Kidney capillary endothelial cell (primary cell): ENCODE measurements at regions not wholly inside any gene's neighbourhood (a gene's known extent, or its start where the extent isn't known, plus 50 kb on each side); places are given as distances from the start of the nearest gene placed in this dataset.
"Not testable (repeated sequence)": the region's sequence is repeated elsewhere in the genome, so short reads cannot be mapped to it uniquely, and the experiment has no call there.

Experiments
- DNase-seq: peaks from one replicate; pipeline ENCODE4 v3.0.0-alpha.2; 2018; ENCODE audit warnings: low spot score

DNA sequence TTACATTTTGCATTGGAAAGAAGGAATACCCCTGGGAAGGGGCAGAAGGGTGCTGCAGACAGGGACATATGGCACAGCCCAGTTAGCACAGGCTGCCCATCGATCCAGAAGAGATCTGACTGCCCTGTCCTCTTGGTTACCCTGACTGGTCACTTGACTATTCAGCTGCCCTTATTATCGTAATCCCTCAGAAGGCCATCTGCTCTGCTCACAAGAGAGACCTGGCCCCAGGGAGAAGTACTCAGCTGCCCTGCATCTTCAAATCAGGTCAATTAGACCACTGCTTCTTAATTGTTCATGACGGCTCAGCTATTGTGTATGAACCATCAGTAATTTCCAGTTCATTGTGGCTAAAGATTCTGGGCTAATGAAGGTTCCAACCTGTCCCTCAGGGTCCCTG lies 345.0 kb downstream of the TLE1 start:
- DNase-seq, result no peak

- no peak for DNase-seq
Measured at GRCh38 chr9:81335879-81336421, 353.4 kb downstream of the TLE1 start.

DNA sequence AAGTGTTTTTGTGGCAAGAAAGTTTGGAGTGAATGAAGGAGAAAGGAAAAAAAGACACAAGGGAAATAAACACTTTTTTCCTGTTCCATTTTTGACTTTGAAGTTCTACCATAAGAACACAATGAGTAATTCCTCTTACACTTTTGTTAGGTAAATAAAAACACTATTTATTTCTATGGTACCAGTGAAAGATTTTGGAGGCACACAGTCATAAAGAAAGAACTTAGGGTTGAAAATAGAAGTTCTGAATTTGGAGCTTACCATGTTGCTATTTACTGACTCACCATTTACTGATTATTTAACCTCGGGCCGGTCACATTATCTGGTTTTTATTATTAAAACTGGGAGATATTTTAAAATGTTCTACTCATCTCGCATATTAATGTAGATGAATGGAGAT lies 367.8 kb downstream of the TLE1 start:
- DNase-seq, result no peak

GRCh38 chr9:81320909-81321482 lies 368.4 kb downstream of the TLE1 start:
- DNase-seq, result no peak

GRCh38 chr9:81318571-81318970 lies 370.8 kb downstream of the TLE1 start:
- DNase-seq, result peak; percentile 9

DNA sequence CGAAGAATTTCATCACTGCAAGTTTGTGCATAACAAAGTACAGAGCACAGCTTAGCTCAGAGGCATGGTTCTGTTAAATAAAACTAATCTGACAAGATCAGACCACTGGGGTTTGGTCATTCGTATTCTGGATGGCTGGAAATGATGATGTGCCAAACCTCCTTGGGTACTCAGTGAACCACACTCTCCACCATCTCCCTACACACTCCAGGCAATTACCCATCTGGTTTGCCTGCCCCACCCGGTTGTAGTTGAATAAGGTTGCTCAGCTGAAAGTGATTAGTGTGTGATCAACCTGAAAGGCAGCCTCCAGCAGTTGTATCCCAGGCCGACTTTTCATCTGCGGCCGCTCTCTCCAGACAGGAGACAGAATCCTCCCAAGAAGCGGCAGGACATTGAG lies 371.4 kb downstream of the TLE1 start:
- no peak for DNase-seq

GRCh38 chr9:81317223-81317622 lies 372.1 kb downstream of the TLE1 start:
- no peak for DNase-seq

- DNase-seq, result no peak
Measured at GRCh38 chr9:81314490-81314889, 374.9 kb downstream of the TLE1 start.

DNA sequence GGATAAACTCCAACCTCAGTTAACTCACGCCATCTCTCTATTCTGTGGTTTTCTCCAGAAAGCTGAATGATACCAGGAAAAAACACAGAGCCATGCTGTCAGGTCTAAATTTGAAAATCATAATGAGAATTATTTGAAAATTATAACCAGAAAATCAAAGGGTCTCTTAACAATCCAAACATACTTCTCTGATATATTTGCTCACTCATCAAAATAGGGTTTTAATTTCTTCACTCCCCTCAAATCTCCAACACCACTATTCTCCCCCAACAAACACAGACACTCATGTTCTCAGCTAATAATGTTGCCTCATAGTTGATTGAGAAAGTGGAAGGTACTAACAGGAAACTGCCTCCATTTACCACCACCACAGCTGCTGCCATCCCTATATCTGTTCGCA lies 375.5 kb downstream of the TLE1 start:
- DNase-seq, result no peak

- DNase-seq, result no peak
Measured at GRCh38 chr9:81312346-81312745, 377.0 kb downstream of the TLE1 start.

DNA sequence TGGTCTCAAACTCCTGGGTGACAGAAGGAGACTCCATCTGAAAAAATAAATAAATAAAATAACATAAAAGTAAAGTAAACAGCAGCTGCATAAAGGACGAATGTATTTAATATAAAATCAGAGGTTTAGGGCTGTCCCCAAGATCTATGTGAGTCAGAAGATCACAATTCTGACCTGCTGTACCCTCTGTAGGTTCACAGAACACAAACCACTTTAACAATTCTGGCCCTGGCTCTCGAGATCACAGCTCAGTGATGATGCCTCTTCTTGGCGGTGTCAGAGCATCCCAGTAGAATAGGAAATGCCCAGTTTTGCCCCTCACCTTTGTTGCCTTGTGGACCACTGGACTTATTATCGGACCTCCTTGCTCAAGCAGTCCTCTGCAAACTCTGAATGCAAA lies 380.9 kb downstream of the TLE1 start:
- no peak for DNase-seq

- not testable (repeated sequence) for DNase-seq
Measured at GRCh38 chr9:81307791-81308190, 381.6 kb downstream of the TLE1 start.

DNA sequence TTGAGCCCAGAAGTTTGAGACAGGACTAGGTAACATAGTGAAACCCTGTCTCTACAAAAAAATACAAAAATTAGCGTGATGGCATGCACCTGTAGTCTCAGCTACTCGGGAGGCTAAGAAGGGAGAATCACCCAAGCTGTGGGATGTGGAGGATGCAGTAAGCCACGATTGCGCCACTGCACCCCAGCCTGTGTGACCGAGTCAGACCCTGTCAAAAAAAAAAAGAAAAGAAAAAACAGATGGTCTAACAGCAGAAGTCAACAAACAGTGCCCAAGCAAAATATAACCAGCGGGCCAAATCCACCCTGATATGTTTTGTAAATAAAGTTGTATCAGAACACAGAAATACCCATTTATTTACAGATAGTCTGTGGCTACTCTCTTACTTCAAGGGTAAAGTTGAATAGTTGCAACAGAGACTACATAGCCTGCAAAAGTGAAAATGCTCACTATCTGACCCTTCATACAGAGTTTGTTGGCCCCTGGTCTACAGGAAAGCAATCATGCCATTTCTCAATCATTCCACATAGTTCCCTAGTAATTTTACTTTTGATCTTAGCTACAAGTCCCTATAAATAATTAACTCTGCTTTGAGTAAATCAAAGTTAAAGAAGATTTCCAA lies 383.7 kb downstream of the TLE1 start:
- DNase-seq, result no peak

DNA sequence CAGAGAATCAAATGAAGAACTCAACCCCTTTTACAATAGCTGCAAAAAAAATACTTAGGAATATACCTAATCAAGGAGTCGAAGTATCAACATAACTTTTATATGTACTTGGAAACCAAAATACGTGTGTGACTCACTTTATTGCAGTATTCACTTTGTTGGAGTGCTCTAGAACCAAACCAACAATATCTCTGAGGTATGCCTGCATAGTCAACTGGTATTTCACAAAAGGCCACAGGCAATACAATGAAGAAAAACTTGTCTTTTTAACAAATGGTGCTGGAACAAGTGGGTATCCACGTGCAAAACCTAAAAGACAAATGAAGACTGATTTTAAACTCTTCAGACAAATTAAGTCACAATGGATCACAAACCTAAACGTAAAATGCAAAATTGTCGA lies 385.7 kb downstream of the TLE1 start:
- DNase-seq, result no peak

DNA sequence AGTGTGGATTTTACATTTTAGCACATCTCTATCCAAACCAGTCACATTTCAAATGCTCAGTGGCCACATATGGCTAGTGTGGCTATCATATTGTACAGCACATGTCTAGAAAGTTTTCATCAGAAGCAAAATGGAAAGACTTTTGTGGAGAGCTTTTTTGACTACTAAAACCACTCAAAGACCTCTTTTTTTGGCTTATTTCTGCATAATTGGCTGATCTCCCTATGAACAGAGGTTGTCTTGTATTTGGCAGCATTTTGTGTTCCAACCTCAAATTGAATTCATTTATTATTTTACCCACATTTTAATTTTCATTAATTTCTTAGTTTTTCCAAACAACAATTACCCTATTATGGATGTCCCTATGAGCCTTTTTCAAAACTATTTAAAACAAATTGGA lies 395.7 kb downstream of the TLE1 start:
- no peak for DNase-seq

DNA sequence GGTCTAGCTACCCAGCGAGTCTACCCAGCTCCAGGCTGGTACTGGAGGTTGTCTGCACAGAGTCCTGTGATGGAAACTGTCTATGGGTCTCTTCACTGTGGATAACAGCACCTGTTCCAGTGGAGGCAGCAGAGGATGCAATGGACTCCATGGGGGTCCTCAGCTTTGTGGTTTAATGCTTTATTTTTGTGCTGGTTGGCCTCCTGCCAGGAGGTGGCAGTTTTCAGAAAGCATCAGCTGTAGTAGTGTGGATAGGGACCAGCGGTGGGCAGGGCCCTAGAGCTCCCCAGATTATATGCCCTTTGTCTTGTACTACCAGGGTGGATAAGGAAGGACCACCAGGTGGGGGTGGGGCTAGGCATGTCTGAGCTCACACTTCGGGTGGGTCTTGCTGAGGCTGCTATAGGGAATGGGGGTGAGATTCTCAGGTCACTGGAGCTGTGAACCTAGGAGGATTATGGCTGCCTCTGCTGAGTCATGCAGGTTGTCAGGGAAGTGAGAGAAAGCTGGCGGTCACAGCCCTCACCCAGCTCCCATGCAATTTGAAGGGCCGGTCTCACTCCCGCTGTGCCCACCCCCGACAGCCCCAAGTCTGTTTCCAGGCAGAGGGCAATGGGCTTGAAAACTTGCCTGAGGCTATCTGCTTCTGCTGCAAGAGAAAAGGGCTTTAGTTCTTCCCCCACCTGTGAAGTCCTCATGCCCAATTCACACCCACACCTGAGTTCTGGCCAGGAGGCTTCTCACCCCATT lies 397.1 kb downstream of the TLE1 start:
- DNase-seq, result no peak

- no peak for DNase-seq
Measured at GRCh38 chr9:81289622-81290021, 399.7 kb downstream of the TLE1 start.

DNA sequence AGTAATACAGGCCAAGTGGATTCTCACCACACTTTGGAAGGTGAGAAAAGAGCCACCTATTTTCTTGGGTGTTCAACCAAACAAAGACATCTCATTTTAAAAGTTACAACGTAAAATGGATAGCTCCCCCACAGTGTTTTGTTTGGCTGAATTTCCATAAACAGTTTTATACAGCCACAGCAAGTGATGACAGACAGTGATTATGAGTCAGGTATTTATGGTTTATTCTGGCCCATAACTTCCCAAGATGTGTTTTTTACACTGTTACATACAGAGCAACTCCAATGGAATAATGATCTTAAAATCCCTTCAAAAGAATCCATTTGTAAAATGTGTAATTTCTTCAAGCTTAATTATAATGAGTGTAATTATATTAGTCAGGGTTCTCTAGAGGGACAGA lies 421.3 kb downstream of the TLE1 start:
- no peak for DNase-seq

- DNase-seq, result no peak
Measured at GRCh38 chr9:81266674-81267073, 422.7 kb downstream of the TLE1 start.

- no peak for DNase-seq
Measured at GRCh38 chr9:81266086-81266485, 423.3 kb downstream of the TLE1 start.

DNA sequence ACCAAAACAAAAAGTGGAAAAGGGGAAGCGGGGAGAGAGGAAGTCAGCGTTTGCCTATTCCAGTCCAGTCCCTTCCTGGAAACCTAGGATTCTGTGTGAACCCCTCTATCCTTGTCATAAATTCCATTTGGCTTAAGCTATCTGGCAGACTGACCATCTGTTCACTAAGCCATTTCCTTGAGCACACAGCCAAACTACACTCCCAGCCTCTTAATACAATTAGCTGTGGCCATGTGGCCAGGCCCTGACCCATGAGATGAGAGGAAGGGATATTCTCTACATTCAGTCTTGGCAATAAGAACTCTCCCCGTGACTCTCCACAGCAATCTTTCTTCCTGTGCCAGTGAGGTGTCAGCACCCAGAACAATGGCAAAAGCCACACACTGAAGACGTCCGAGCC lies 424.8 kb downstream of the TLE1 start:
- DNase-seq, result no peak

DNA sequence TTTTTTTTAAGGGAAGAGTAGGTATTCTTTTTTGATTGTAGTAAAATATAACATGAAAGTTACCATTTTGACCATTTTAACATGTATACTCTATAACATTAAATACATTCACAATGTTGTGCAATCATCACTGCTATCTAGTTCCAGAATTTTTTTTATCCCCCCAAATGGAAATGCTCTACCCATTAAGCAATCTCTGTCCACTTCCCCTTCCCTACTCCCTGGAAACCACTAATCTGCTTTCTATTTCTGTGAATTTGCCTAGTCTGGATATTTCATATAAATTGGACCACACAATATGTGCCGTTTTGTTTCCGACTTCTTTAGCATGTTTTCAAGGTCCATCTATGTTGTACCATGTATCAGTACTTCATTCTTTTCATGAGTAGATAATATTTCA lies 429.5 kb downstream of the TLE1 start:
- DNase-seq, result no peak

GRCh38 chr9:81256368-81256767 lies 433.0 kb downstream of the TLE1 start:
- DNase-seq, result no peak
